Panc1 (cell line): ENCODE measurements at regions not wholly inside any gene's neighbourhood (a gene's known extent, or its start where the extent isn't known, plus 50 kb on each side); places are given as distances from the start of the nearest gene placed in this dataset.

Experiments used
- CTCF ChIP-seq: fragments of 450-650 bp; IDR thresholded peaks from 2 replicates; pipeline ENCODE4 v1.5.1; 2017; ENCODE audit warnings: mild to moderate bottlenecking
- POLR2AphosphoS5 ChIP-seq: IDR thresholded peaks from 2 replicates; pipeline ENCODE4 v1.6.1; 2012; ENCODE audit warnings: mild to moderate bottlenecking, low read depth, low read length, moderate library complexity
- TCF7L2 ChIP-seq: IDR thresholded peaks from 2 replicates; pipeline ENCODE4 v1.6.1; 2011; ENCODE audit warnings: mild to moderate bottlenecking, low read depth, low read length, inconsistent platforms
- TF ChIP-seq, protein P1 (sequence below), 2 experiments: IDR thresholded peaks; 2 replicates each; pipeline ENCODE4 v1.6.1; 2011 to 2012; ENCODE audit warnings: low read depth in 2 of 2, control low read depth in 1 of 2, low read length in 1 of 2, mild to moderate bottlenecking in 1 of 2, moderate library complexity in 1 of 2; ENCODE audit not compliant: insufficient read depth in 1 of 2

DNA sequence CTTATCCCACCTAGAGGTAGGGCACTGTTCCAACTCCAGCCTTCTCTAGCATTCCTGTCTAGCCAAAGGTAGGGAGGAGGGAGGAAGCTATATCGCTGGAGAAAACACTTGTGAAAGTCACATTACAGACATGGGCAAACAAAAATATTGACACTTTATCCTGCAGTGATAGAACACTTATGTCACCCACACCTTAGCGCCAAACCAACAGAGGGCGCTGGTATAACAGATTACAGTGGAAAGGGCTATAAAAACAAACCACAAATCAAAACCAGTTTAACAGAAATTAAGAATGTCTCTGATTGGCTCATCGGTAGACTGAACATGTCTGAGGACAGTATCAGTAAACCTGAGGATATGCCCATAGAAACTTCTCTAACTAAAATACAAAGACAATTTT, 451.3 kb downstream of the TLL1 start:
- TF ChIP-seq CTCF (peak; percentile 52), POLR2AphosphoS5 (no peak), TCF7L2 (no peak)
- TF ChIP-seq, protein P1, sequence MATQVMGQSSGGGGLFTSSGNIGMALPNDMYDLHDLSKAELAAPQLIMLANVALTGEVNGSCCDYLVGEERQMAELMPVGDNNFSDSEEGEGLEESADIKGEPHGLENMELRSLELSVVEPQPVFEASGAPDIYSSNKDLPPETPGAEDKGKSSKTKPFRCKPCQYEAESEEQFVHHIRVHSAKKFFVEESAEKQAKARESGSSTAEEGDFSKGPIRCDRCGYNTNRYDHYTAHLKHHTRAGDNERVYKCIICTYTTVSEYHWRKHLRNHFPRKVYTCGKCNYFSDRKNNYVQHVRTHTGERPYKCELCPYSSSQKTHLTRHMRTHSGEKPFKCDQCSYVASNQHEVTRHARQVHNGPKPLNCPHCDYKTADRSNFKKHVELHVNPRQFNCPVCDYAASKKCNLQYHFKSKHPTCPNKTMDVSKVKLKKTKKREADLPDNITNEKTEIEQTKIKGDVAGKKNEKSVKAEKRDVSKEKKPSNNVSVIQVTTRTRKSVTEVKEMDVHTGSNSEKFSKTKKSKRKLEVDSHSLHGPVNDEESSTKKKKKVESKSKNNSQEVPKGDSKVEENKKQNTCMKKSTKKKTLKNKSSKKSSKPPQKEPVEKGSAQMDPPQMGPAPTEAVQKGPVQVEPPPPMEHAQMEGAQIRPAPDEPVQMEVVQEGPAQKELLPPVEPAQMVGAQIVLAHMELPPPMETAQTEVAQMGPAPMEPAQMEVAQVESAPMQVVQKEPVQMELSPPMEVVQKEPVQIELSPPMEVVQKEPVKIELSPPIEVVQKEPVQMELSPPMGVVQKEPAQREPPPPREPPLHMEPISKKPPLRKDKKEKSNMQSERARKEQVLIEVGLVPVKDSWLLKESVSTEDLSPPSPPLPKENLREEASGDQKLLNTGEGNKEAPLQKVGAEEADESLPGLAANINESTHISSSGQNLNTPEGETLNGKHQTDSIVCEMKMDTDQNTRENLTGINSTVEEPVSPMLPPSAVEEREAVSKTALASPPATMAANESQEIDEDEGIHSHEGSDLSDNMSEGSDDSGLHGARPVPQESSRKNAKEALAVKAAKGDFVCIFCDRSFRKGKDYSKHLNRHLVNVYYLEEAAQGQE (IDR thresholded peaks at IDR 0.05; ENCODE audit: insufficient read depth in 1 of 2, low read depth in 2 of 2, low read length in 1 of 2): no peak
